CD14-positive monocyte (primary cell): ENCODE measurements at regions not wholly inside any gene's neighbourhood (a gene's known extent, or its start where the extent isn't known, plus 50 kb on each side); places are given as distances from the start of the nearest gene placed in this dataset.

ENCODE experiments used
- DNase-seq, 3 donors: peaks; one replicate each; pipeline ENCODE4 v3.0.0-alpha.2; 2011 to 2022
- H2AFZ ChIP-seq: 2 replicates; pipeline ENCODE4 v1.6.0; 2012; ENCODE audit warnings: mild to moderate bottlenecking, low read depth, low read length, inconsistent platforms; ENCODE audit not compliant: insufficient read depth, poor library complexity, severe bottlenecking
- H3K27ac ChIP-seq, 2 donors: 1 replicate in 1 of 2; 2 replicates in 1 of 2; pipeline ENCODE4 v1.5.1; 2012 to 2013; ENCODE audit warnings: low read length in 2 of 2, control low read depth in 1 of 2, inconsistent platforms in 1 of 2, low read depth in 1 of 2, mild to moderate bottlenecking in 1 of 2
- H3K27me3 ChIP-seq, 2 donors: one replicate each; pipeline versions ENCODE4 v1.6.0 to v1.6.1; 2011 to 2013; ENCODE audit warnings: low read length in 2 of 2; ENCODE audit not compliant: control insufficient read depth in 2 of 2, insufficient read depth in 2 of 2
- H3K36me3 ChIP-seq, 2 donors: replicated peaks in 1 of 2; 1 replicate in 1 of 2; 2 replicates in 1 of 2; pipeline versions ENCODE4 v1.5.1 to v1.6.1; 2012 to 2013; ENCODE audit warnings: low read length in 2 of 2, control low read depth in 1 of 2, inconsistent platforms in 1 of 2, mild to moderate bottlenecking in 1 of 2; ENCODE audit not compliant: insufficient read depth in 2 of 2, control insufficient read depth in 1 of 2
- H3K4me1 ChIP-seq, 2 donors: 1 replicate in 1 of 2; 2 replicates in 1 of 2; pipeline versions ENCODE4 v1.5.1 to v1.6.1; 2012 to 2013; ENCODE audit warnings: low read length in 2 of 2, control low read depth in 1 of 2, inconsistent platforms in 1 of 2, mild to moderate bottlenecking in 1 of 2, moderate library complexity in 1 of 2; ENCODE audit not compliant: insufficient read depth in 2 of 2, control insufficient read depth in 1 of 2
- H3K4me2 ChIP-seq: replicated peaks from 2 replicates; pipeline ENCODE3; 2012; ENCODE audit warnings: low read length, moderate library complexity, mild to moderate bottlenecking; ENCODE audit not compliant: poor library complexity, severe bottlenecking; ENCODE audit errors: extremely low read depth
- H3K4me3 ChIP-seq, 3 experiments: fragments of 200-600 bp in 1 of 3; sonication (generic) in 1 of 3; replicated peaks in 1 of 3; 1 replicate in 2 of 3; 2 replicates in 1 of 3; pipeline ENCODE4 v1.5.1; 2011 to 2013; ENCODE audit warnings: low read length in 3 of 3, mild to moderate bottlenecking in 3 of 3, control low read depth in 2 of 3, low read depth in 2 of 3, inconsistent platforms in 1 of 3, moderate library complexity in 1 of 3
- H3K79me2 ChIP-seq: 2 replicates; pipeline ENCODE4 v1.6.0; 2012; ENCODE audit warnings: mild to moderate bottlenecking, control low read depth, inconsistent platforms, low read length, moderate library complexity; ENCODE audit not compliant: insufficient read depth
- H3K9ac ChIP-seq: 2 replicates; pipeline ENCODE4 v1.6.0; 2017; ENCODE audit warnings: low read length, mild to moderate bottlenecking; ENCODE audit not compliant: insufficient read depth, poor library complexity, severe bottlenecking
- H3K9me3 ChIP-seq, 2 donors: replicated peaks in 1 of 2; 1 replicate in 1 of 2; 2 replicates in 1 of 2; pipeline versions ENCODE4 v1.5.1 to v1.6.1; 2012 to 2013; ENCODE audit warnings: low read length in 2 of 2, control low read depth in 1 of 2; ENCODE audit not compliant: control insufficient read depth in 1 of 2, insufficient read depth in 1 of 2
- H4K20me1 ChIP-seq: 2 replicates; pipeline ENCODE4 v1.6.0; 2012; ENCODE audit warnings: mild to moderate bottlenecking, low read length, control low read depth, moderate library complexity; ENCODE audit not compliant: insufficient read depth
- H3K27ac Mint-ChIP-seq, 7 donors: one replicate each; pipeline ENCODE4 v1.8.0; 2020; ENCODE audit warnings: mild to moderate bottlenecking in 7 of 7, mixed read lengths in 7 of 7, moderate library complexity in 6 of 7, inconsistent platforms in 2 of 7
- H3K27me3 Mint-ChIP-seq, 3 donors: one replicate each; pipeline ENCODE4 v1.8.0; 2021 to 2022; ENCODE audit warnings: low read depth in 3 of 3, mild to moderate bottlenecking in 3 of 3, mixed read lengths in 3 of 3, moderate library complexity in 3 of 3, inconsistent platforms in 1 of 3
- H3K36me3 Mint-ChIP-seq, 2 donors: one replicate each; pipeline ENCODE4 v1.8.0; 2020; ENCODE audit warnings: mixed read lengths in 2 of 2, inconsistent platforms in 1 of 2, mild to moderate bottlenecking in 1 of 2
- H3K4me1 Mint-ChIP-seq: one replicate; pipeline ENCODE4 v1.8.0; 2020; ENCODE audit warnings: mild to moderate bottlenecking, mixed read lengths
- H3K4me3 Mint-ChIP-seq, 2 donors: one replicate each; pipeline ENCODE4 v1.8.0; 2020; ENCODE audit warnings: mild to moderate bottlenecking in 2 of 2, mixed read lengths in 2 of 2, moderate library complexity in 1 of 2
- H3K9me3 Mint-ChIP-seq, 7 donors: one replicate each; pipeline ENCODE4 v1.8.0; 2020 to 2022; ENCODE audit warnings: mixed read lengths in 7 of 7, mild to moderate bottlenecking in 6 of 7, moderate library complexity in 6 of 7, inconsistent platforms in 2 of 7
- CTCF ChIP-seq: fragments of 200-600 bp; IDR thresholded peaks from one replicate; pipeline ENCODE4 v1.8.0; 2022; ENCODE audit warnings: antibody characterized with exemption, mild to moderate bottlenecking
- WGBS: methylation state at CpG from one replicate; pipeline ENCODE4 v1.1.5; 2013; ENCODE audit warnings: missing lambda C conversion rate; ENCODE audit not compliant: insufficient coverage; 5-methylcytosine and 5-hydroxymethylcytosine counted together
- intact Hi-C, 2 donors: fragments of 100-400 bp; cut with micrococcal nuclease; formaldehyde crosslinking; loops; one replicate each; pipeline versions ENCODE4 v1.15.0 to v1.15.1; 2023

- WGBS: no CpG with 5 or more reads among the region's 1 CpG
- Mint-ChIP-seq H3K4me3 (no peak overlapping the region), H3K36me3 (no peaks in the 10 kb centered on the region), H3K4me1 (no peaks in the 10 kb centered on the region), H3K27ac (no peak overlapping the region), H3K27me3 (no peaks in the 10 kb centered on the region), H3K9me3 (peaks cover 0 to 5% (median 0%) of the 10 kb centered on the region in 7 donors)
- Histone ChIP-seq H3K4me1 (no peaks in the 10 kb centered on the region), H2AFZ (no peak overlapping the region), H3K36me3 (no peaks in the 10 kb centered on the region), H3K4me3 (no peak overlapping the region), H3K4me2 (no peak overlapping the region), H3K9ac (no peak overlapping the region), H3K79me2 (no peaks in the 10 kb centered on the region), H4K20me1 (no peaks in the 10 kb centered on the region), H3K27ac (no peak overlapping the region), H3K27me3 (no peaks in the 10 kb centered on the region), H3K9me3 (no peaks in the 10 kb centered on the region)
- intact Hi-C loops: no loop called here
- TF ChIP-seq CTCF: no peak
- no peak for DNase-seq
Observed at GRCh38 chr5:117286813-117287212, 712.2 kb upstream of the SEMA6A start.

- Histone ChIP-seq H3K27ac (no peak overlapping the region), H3K4me3 (no peak overlapping the region), H3K79me2 (no peaks in the 10 kb centered on the region), H3K27me3 (no peaks in the 10 kb centered on the region), H3K4me2 (no peak overlapping the region), H2AFZ (no peak overlapping the region), H3K4me1 (no peaks in the 10 kb centered on the region), H3K9me3 (peaks cover 0 to 11% of the 10 kb centered on the region in 2 donors), H4K20me1 (no peaks in the 10 kb centered on the region), H3K36me3 (no peaks in the 10 kb centered on the region), H3K9ac (no peak overlapping the region)
- H3K27ac Mint-ChIP-seq: no peak overlapping the region
- TF ChIP-seq CTCF: no peak
- H3K36me3 Mint-ChIP-seq: no peaks in the 10 kb centered on the region
- no peak overlapping the region for H3K4me3 Mint-ChIP-seq
- WGBS: 100% methylated on average over 1 of the region's 2 CpGs
- no peak for DNase-seq
- peaks cover 0 to 6% (median 2%) of the 10 kb centered on the region in 7 donors for H3K9me3 Mint-ChIP-seq
- no peaks in the 10 kb centered on the region for H3K27me3 Mint-ChIP-seq
- H3K4me1 Mint-ChIP-seq: no peaks in the 10 kb centered on the region
- intact Hi-C loops: no loop called here
Observed at GRCh38 chr5:117271656-117272055, 697.0 kb upstream of the SEMA6A start.
